HUES6 (cell line): ENCODE measurements at regions not wholly inside any gene's neighbourhood (a gene's known extent, or its start where the extent isn't known, plus 50 kb on each side); places are given as distances from the start of the nearest gene placed in this dataset.

Source experiments
- H3K27ac ChIP-seq: 2 replicates; pipeline ENCODE4 v1.7.0; 2013; ENCODE audit warnings: low read depth, mild to moderate bottlenecking, low read length, inconsistent platforms
- H3K27me3 ChIP-seq: 2 replicates; pipeline ENCODE4 v1.6.1; 2013; ENCODE audit warnings: low read length; ENCODE audit not compliant: control insufficient read depth, insufficient read depth
- H3K36me3 ChIP-seq: 2 replicates; pipeline ENCODE4 v1.6.1; 2013; ENCODE audit warnings: low read length; ENCODE audit not compliant: control insufficient read depth, insufficient read depth
- H3K4me1 ChIP-seq: 2 replicates; pipeline ENCODE4 v1.6.1; 2013; ENCODE audit warnings: low read length; ENCODE audit not compliant: control insufficient read depth, insufficient read depth
- H3K4me3 ChIP-seq: 2 replicates; pipeline ENCODE4 v1.5.1; 2013; ENCODE audit warnings: low read depth, low read length
- H3K9ac ChIP-seq: one replicate; pipeline ENCODE4 v1.6.1; 2013; ENCODE audit warnings: mild to moderate bottlenecking, low read length
- H3K9me3 ChIP-seq: 2 replicates; pipeline ENCODE4 v1.6.1; 2013; ENCODE audit warnings: low read depth, low read length; ENCODE audit not compliant: control insufficient read depth, insufficient read depth

- peaks cover 15% of the 10 kb centered on the region for H3K36me3 ChIP-seq
- H3K9me3 ChIP-seq, result no peaks in the 10 kb centered on the region
- no peak overlapping the region for H3K27ac ChIP-seq
- no peaks in the 10 kb centered on the region for H3K27me3 ChIP-seq
- H3K9ac ChIP-seq, result no peak overlapping the region
- no peak overlapping the region for H3K4me3 ChIP-seq
- no peaks in the 10 kb centered on the region; the same call in 1 of the 2 replicates for H3K4me1 ChIP-seq
These were observed 225.7 kb downstream of the GLI2 start for GRCh38 chr2:120961396-120961795.

GRCh38 chr2:120963997-120964705 is 228.5 kb downstream of the GLI2 start:
- Histone ChIP-seq H3K9ac (no peak overlapping the region), H3K9me3 (peaks cover 2% of the 10 kb centered on the region; the same call in 1 of the 2 replicates), H3K27me3 (no peaks in the 10 kb centered on the region), H3K27ac (no peak overlapping the region), H3K4me1 (no peaks in the 10 kb centered on the region; the same call in 1 of the 2 replicates), H3K36me3 (peaks cover 20% of the 10 kb centered on the region), H3K4me3 (no peak overlapping the region)

GRCh38 chr2:120964819-120965218 is 229.2 kb downstream of the GLI2 start:
- Histone ChIP-seq H3K4me3 (no peak overlapping the region), H3K36me3 (peaks cover 25% of the 10 kb centered on the region), H3K9ac (no peak overlapping the region), H3K27ac (no peak overlapping the region), H3K27me3 (no peaks in the 10 kb centered on the region), H3K9me3 (peaks cover 4% of the 10 kb centered on the region; the same call in 1 of the 2 replicates), H3K4me1 (no peaks in the 10 kb centered on the region; the same call in 1 of the 2 replicates)

GRCh38 chr2:120966510-120967254 is 231.0 kb downstream of the GLI2 start:
- Histone ChIP-seq H3K9ac (no peak overlapping the region), H3K27ac (no peak overlapping the region), H3K27me3 (no peaks in the 10 kb centered on the region), H3K36me3 (peaks cover 35% of the 10 kb centered on the region), H3K4me3 (no peak overlapping the region), H3K4me1 (no peaks in the 10 kb centered on the region), H3K9me3 (peaks cover 4% of the 10 kb centered on the region; the same call in 1 of the 2 replicates)

DNA sequence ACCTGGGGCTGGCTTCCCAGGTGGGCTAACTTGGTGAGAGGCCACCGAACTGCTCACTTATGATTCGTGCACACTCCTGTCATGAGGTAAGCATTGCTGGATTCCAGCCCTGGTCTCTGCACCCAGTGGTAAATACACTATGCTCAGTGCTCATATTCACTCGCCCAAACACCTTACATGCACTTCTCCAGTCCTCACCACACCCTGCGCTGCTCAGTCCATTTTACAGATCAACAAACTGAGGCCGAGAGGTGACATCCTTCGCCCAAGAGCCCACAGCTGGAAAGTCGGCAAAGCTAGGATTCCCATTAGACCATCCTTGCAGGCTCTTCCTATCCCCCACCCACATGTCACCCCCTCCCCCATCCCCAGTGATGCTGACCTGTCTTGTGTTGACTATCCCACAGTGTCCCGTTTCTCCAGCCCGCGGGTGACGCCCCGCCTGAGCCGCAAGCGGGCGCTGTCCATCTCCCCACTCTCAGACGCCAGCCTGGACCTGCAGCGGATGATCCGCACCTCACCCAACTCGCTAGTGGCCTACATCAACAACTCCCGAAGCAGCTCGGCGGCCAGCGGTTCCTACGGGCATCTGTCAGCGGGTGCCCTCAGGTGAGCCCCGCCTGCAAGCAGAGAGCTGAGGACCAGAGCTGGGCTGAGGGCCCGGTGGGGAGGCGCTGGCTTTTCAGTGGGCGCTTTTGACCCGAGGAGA is 232.8 kb downstream of the GLI2 start:
- Histone ChIP-seq H3K27me3 (no peaks in the 10 kb centered on the region), H3K36me3 (peaks cover 51% of the 10 kb centered on the region), H3K9me3 (peaks cover 4% of the 10 kb centered on the region; the same call in 1 of the 2 replicates)

GRCh38 chr2:120969613-120970355 is 234.1 kb downstream of the GLI2 start:
- peaks cover 61% of the 10 kb centered on the region for H3K36me3 ChIP-seq
- no peak overlapping the region for H3K4me3 ChIP-seq
- H3K9me3 ChIP-seq, result peaks cover 4% of the 10 kb centered on the region; the same call in 1 of the 2 replicates
- no peaks in the 10 kb centered on the region for H3K27me3 ChIP-seq
- H3K27ac ChIP-seq, result no peak overlapping the region
- no peaks in the 10 kb centered on the region for H3K4me1 ChIP-seq
- H3K9ac ChIP-seq, result no peak overlapping the region

More for the DNA sequence above, 232.8 kb downstream of the GLI2 start:
- Histone ChIP-seq H3K4me1 (no peaks in the 10 kb centered on the region), H3K4me3 (no peak overlapping the region), H3K27ac (no peak overlapping the region), H3K9ac (no peak overlapping the region)

- Histone ChIP-seq H3K9ac (no peak overlapping the region), H3K27me3 (no peaks in the 10 kb centered on the region), H3K27ac (no peak overlapping the region), H3K4me3 (no peak overlapping the region), H3K4me1 (no peaks in the 10 kb centered on the region), H3K9me3 (peaks cover 4% of the 10 kb centered on the region; the same call in 1 of the 2 replicates), H3K36me3 (peaks cover 78% of the 10 kb centered on the region)
These were observed 236.2 kb downstream of the GLI2 start for GRCh38 chr2:120971866-120972265.

DNA sequence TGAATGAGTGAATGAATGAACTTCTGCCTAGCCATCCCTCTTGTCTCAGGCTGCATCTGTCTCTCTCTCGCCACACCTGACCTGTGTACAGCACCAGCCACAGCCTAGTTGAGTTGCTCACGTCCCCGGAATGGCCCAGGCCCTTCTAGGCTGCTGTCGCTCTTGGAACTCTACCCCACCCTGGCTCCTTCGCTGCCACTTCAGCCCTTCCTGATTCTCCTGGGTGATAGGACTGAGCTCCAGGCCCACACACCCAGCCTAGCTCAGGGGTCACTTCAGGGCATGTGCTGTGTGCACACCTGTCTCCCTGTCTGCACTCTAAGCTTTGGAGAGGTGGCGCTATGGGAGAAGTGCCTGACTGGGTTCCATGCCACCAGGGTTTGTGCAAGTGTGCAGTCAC is 236.6 kb downstream of the GLI2 start:
- Histone ChIP-seq H3K27me3 (no peaks in the 10 kb centered on the region), H3K4me1 (no peaks in the 10 kb centered on the region), H3K27ac (no peak overlapping the region), H3K4me3 (no peak overlapping the region), H3K9ac (no peak overlapping the region), H3K9me3 (peaks cover 4% of the 10 kb centered on the region; the same call in 1 of the 2 replicates), H3K36me3 (peaks cover 78% of the 10 kb centered on the region)

GRCh38 chr2:120973196-120973595 is 237.5 kb downstream of the GLI2 start:
- no peaks in the 10 kb centered on the region for H3K4me1 ChIP-seq
- peaks cover 4% of the 10 kb centered on the region; the same call in 1 of the 2 replicates for H3K9me3 ChIP-seq
- no peak overlapping the region for H3K27ac ChIP-seq
- no peaks in the 10 kb centered on the region for H3K27me3 ChIP-seq
- no peak overlapping the region for H3K4me3 ChIP-seq
- H3K9ac ChIP-seq, result no peak overlapping the region
- H3K36me3 ChIP-seq, result peaks cover 85% of the 10 kb centered on the region

- H3K27ac ChIP-seq, result no peak overlapping the region
- no peaks in the 10 kb centered on the region for H3K27me3 ChIP-seq
- no peak overlapping the region for H3K4me3 ChIP-seq
- H3K36me3 ChIP-seq, result peaks cover 84% of the 10 kb centered on the region
- H3K4me1 ChIP-seq, result no peaks in the 10 kb centered on the region
- H3K9ac ChIP-seq, result no peak overlapping the region
- no peaks in the 10 kb centered on the region for H3K9me3 ChIP-seq
These were observed 239.3 kb downstream of the GLI2 start for GRCh38 chr2:120974950-120975349.
